Right lobe of liver (tissue), 6 donors: ENCODE measurements at regions not wholly inside any gene's neighbourhood (a gene's known extent, or its start where the extent isn't known, plus 50 kb on each side); places are given as distances from the start of the nearest gene placed in this dataset.
"Not testable (repeated sequence)": the region's sequence is repeated elsewhere in the genome, so short reads cannot be mapped to it uniquely, and the experiment has no call there.

ENCODE experiments used
- ATAC-seq, 4 donors: fragments of 200-7000 bp; cut with Tn5 transposase; one replicate each; pipeline ENCODE4 v1.9.1; 2020; ENCODE audit warnings: mild to moderate bottlenecking in 4 of 4, moderate library complexity in 4 of 4
- DNase-seq, 3 donors: peaks; one replicate each; pipeline ENCODE4 v3.0.0-alpha.2; 2020
- H3K27ac ChIP-seq, 3 donors: fragments of 200-600 bp; one replicate each; pipeline ENCODE4 v1.8.0; 2022
- H3K27me3 ChIP-seq, 2 donors: fragments of 200-600 bp; one replicate each; pipeline ENCODE4 v1.8.0; 2022
- H3K36me3 ChIP-seq, 4 donors: fragments of 200-600 bp; sonication (generic) in 1 of 4; one replicate each; pipeline versions ENCODE4 v1.5.1 to v1.8.0; 2017 to 2022; ENCODE audit warnings: control low read depth in 1 of 4
- H3K4me1 ChIP-seq, 4 donors: fragments of 200-600 bp; sonication (generic) in 1 of 4; one replicate each; pipeline versions ENCODE4 v1.5.1 to v1.8.0; 2017 to 2022; ENCODE audit warnings: control low read depth in 1 of 4
- H3K4me3 ChIP-seq, 3 donors: fragments of 200-600 bp; one replicate each; pipeline ENCODE4 v1.8.0; 2022
- H3K9me3 ChIP-seq, 4 donors: fragments of 200-600 bp; sonication (generic) in 1 of 4; one replicate each; pipeline versions ENCODE4 v1.5.1 to v1.8.0; 2017 to 2022; ENCODE audit warnings: control low read depth in 1 of 4
- POLR2A ChIP-seq: fragments of 450-650 bp; IDR thresholded peaks from one replicate; pipeline ENCODE4 v1.6.1; 2017; ENCODE audit warnings: antibody characterized with exemption, mild to moderate bottlenecking
- WGBS: methylation state at CpG from one replicate; pipeline ENCODE4 v1.1.6; 2018; ENCODE audit warnings: low coverage, low lambda C conversion rate; ENCODE audit not compliant: insufficient coverage; ENCODE audit errors: missing lambda C conversion rate; 5-methylcytosine and 5-hydroxymethylcytosine counted together
- intact Hi-C, 2 donors: fragments of 100-400 bp; cut with DNase I; formaldehyde crosslinking; loops; one replicate each; pipeline versions ENCODE4 v1.11.2 to v1.14.1; 2022
- TF ChIP-seq, protein P1 (sequence below), 4 donors: fragments of 200-600 bp in 3 of 4; fragments of 450-650 bp in 1 of 4; IDR thresholded peaks; one replicate each; pipeline versions ENCODE4 v1.5.1 to v1.8.0; 2016 to 2022; ENCODE audit warnings: antibody characterized with exemption in 4 of 4, mild to moderate bottlenecking in 2 of 4
- donor health status: DM: no; HTN: yes; CAD: no.
- donor health status: DM: no; HTN: no; CAD: no.
- donor health status: DM: no; HTN: no; CAD: no.
- donor health status: DM: no; HTN: yes; CAD: no.
- donor health status: DM: no; HTN: yes; CAD: no.

GRCh38 chr18:77344786-77345500 is 95.3 kb downstream of the GALR1 start:
- ATAC-seq (no peak), DNase-seq (no peak)
- Histone ChIP-seq H3K4me3 (no peak overlapping the region), H3K27ac (no peak overlapping the region), H3K36me3 (no peaks in the 10 kb centered on the region), H3K4me1 (no peaks in the 10 kb centered on the region), H3K9me3 (no peaks in the 10 kb centered on the region), H3K27me3 (no peaks in the 10 kb centered on the region)
- intact Hi-C loops: no loop called here
- TF ChIP-seq POLR2A: no peak
- TF ChIP-seq, protein P1, sequence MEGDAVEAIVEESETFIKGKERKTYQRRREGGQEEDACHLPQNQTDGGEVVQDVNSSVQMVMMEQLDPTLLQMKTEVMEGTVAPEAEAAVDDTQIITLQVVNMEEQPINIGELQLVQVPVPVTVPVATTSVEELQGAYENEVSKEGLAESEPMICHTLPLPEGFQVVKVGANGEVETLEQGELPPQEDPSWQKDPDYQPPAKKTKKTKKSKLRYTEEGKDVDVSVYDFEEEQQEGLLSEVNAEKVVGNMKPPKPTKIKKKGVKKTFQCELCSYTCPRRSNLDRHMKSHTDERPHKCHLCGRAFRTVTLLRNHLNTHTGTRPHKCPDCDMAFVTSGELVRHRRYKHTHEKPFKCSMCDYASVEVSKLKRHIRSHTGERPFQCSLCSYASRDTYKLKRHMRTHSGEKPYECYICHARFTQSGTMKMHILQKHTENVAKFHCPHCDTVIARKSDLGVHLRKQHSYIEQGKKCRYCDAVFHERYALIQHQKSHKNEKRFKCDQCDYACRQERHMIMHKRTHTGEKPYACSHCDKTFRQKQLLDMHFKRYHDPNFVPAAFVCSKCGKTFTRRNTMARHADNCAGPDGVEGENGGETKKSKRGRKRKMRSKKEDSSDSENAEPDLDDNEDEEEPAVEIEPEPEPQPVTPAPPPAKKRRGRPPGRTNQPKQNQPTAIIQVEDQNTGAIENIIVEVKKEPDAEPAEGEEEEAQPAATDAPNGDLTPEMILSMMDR (IDR thresholded peaks at IDR 0.05): no peak
- 65% methylated on average over 6 of the region's 11 CpGs for WGBS

DNA sequence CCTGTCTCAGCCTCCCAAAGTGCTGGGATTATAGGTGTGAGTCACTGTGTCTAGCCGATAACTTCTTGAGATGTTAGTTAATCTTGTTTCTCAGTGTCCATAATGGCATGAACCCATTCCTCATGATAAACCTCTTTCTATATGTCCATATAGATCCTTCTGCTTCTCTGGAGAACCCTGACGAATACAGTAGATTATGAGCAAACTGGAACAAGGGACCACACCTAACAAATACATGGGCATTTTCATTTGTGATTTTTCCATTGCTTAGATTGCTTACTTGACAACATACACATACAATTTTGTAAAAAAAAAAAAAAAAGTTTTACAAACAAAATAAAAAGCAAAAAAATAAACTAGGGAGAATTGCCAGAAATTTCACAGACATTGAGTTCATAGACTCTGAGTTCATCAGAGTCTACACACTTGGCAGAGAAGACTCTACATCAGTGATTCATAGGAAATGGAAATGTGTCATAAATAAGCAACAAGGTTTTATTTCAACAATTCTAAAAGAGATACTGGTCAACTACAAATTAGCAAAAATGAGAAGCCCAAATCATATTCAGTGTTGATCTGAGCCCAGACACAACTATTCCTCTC is 96.7 kb downstream of the GALR1 start:
- no peaks in the 10 kb centered on the region for H3K36me3 ChIP-seq
- H3K4me3 ChIP-seq: no peak overlapping the region
- no peaks in the 10 kb centered on the region for H3K27me3 ChIP-seq
- DNase-seq (no peak), ATAC-seq (peak in 2 of 4 donors; percentile 49 to 62)
- H3K27ac ChIP-seq: no peak overlapping the region
- 51% methylated on average over 2 of the region's 2 CpGs for WGBS
- H3K9me3 ChIP-seq: no peaks in the 10 kb centered on the region
- no peaks in the 10 kb centered on the region for H3K4me1 ChIP-seq
- TF ChIP-seq, protein P1 (IDR thresholded peaks at IDR 0.05): no peak
- no peak for TF ChIP-seq POLR2A
- intact Hi-C loops: no loop called here

- ATAC-seq, DNase-seq, H3K27ac ChIP-seq, H3K4me3 ChIP-seq, H3K36me3 ChIP-seq, intact Hi-C loops, H3K4me1 ChIP-seq, H3K9me3 ChIP-seq, H3K27me3 ChIP-seq: not testable (repeated sequence)
- 56% methylated on average over 3 of the region's 3 CpGs for WGBS
Observed at GRCh38 chr18:77353349-77353748, 103.7 kb downstream of the GALR1 start.

- Histone ChIP-seq H3K27ac (no peak overlapping the region), H3K4me3 (no peak overlapping the region), H3K27me3 (no peaks in the 10 kb centered on the region), H3K9me3 (no peaks in the 10 kb centered on the region), H3K36me3 (no peaks in the 10 kb centered on the region), H3K4me1 (no peaks in the 10 kb centered on the region)
- TF ChIP-seq POLR2A: no peak
- TF ChIP-seq, protein P1 (IDR thresholded peaks at IDR 0.05): no peak
- intact Hi-C loops: no loop called here
- WGBS: 40% methylated on average over 4 of the region's 4 CpGs
- DNase-seq (no peak), ATAC-seq (no peak)
Observed at GRCh38 chr18:77359561-77360314, 110.1 kb downstream of the GALR1 start.
